Adrenal gland (tissue), 5 donors: ENCODE measurements at regions not wholly inside any gene's neighbourhood (a gene's known extent, or its start where the extent isn't known, plus 50 kb on each side); places are given as distances from the start of the nearest gene placed in this dataset.

Source experiments
- POLR2A ChIP-seq, 2 donors: fragments of 450-650 bp; IDR thresholded peaks; one replicate each; pipeline ENCODE4 v1.6.1; 2017; ENCODE audit warnings: antibody characterized with exemption in 2 of 2, mild to moderate bottlenecking in 2 of 2, moderate library complexity in 1 of 2
- TF ChIP-seq, protein P1 (sequence below), 6 experiments: fragments of 450-650 bp in 4 of 6; fragments of 200-600 bp in 2 of 6; sonication (generic) in 1 of 6; IDR thresholded peaks; 1 replicate in 5 of 6; 2 replicates in 1 of 6; pipeline versions ENCODE4 v1.5.1 to v1.8.0; 2016 to 2021; ENCODE audit warnings: antibody characterized with exemption in 6 of 6, mild to moderate bottlenecking in 2 of 6, moderate library complexity in 1 of 6
- donor health status: DM: no; HTN: no; CAD: no.

DNA sequence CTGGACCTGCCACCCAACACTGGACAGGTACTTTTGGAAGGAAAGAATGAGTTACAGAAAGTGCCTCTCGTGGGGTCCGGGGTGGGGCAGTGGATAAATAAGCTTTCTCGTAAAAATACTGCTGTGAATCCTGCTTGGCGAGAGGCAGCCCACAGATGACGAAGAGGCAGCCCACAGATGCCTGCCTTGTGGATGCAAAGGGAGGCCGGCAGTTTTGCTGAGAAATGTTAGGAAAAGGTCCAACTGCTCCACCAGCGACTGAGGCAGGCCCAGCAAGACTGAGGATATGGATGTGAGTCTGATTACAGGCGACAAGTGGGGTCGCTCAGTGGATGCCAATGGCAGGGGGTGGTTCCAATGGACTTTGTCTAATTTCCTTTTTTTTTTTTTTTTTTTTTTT is 79.1 kb upstream of the PPP1R26 start:
- no peak for TF ChIP-seq POLR2A (IDR thresholded peaks at IDR 0.05)
- TF ChIP-seq, protein P1, sequence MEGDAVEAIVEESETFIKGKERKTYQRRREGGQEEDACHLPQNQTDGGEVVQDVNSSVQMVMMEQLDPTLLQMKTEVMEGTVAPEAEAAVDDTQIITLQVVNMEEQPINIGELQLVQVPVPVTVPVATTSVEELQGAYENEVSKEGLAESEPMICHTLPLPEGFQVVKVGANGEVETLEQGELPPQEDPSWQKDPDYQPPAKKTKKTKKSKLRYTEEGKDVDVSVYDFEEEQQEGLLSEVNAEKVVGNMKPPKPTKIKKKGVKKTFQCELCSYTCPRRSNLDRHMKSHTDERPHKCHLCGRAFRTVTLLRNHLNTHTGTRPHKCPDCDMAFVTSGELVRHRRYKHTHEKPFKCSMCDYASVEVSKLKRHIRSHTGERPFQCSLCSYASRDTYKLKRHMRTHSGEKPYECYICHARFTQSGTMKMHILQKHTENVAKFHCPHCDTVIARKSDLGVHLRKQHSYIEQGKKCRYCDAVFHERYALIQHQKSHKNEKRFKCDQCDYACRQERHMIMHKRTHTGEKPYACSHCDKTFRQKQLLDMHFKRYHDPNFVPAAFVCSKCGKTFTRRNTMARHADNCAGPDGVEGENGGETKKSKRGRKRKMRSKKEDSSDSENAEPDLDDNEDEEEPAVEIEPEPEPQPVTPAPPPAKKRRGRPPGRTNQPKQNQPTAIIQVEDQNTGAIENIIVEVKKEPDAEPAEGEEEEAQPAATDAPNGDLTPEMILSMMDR (IDR thresholded peaks at IDR 0.05): no peak
